Skeletal muscle cell (primary cell): ENCODE measurements at regions not wholly inside any gene's neighbourhood (a gene's known extent, or its start where the extent isn't known, plus 50 kb on each side); places are given as distances from the start of the nearest gene placed in this dataset.
"Not testable (repeated sequence)": the region's sequence is repeated elsewhere in the genome, so short reads cannot be mapped to it uniquely, and the experiment has no call there.

Experiments used
- DNase-seq: peaks from one replicate; pipeline ENCODE4 v3.0.0-alpha.2; 2010; ENCODE audit warnings: low read depth
- H3K4me3 ChIP-seq: 2 replicates; pipeline ENCODE4 v1.5.1; 2011; ENCODE audit warnings: low read depth, mild to moderate bottlenecking, control low read depth, low read length, moderate library complexity

GRCh38 chr7:24158975-24159374 is 125.0 kb upstream of the NPY start:
- no peak overlapping the region for H3K4me3 ChIP-seq

GRCh38 chr7:24164401-24164800 is 119.6 kb upstream of the NPY start:
- no peak for DNase-seq
- H3K4me3 ChIP-seq = no peak overlapping the region

More at GRCh38 chr7:24158975-24159374, 125.0 kb upstream of the NPY start:
- no peak for DNase-seq

GRCh38 chr7:24169077-24169624 is 114.8 kb upstream of the NPY start:
- DNase-seq = no peak
- no peak overlapping the region for H3K4me3 ChIP-seq

GRCh38 chr7:24171951-24172350 is 112.0 kb upstream of the NPY start:
- DNase-seq, H3K4me3 ChIP-seq: not testable (repeated sequence)

- DNase-seq = no peak
Observed at GRCh38 chr7:24172856-24173255, 111.1 kb upstream of the NPY start.

GRCh38 chr7:24175603-24176002 is 108.4 kb upstream of the NPY start:
- no peak overlapping the region for H3K4me3 ChIP-seq
- no peak for DNase-seq

More at GRCh38 chr7:24172856-24173255, 111.1 kb upstream of the NPY start:
- no peak overlapping the region for H3K4me3 ChIP-seq

GRCh38 chr7:24178811-24179570 is 105.0 kb upstream of the NPY start:
- H3K4me3 ChIP-seq = no peak overlapping the region
- DNase-seq = no peak

GRCh38 chr7:24191362-24191761 is 92.6 kb upstream of the NPY start:
- no peak for DNase-seq
- no peak overlapping the region for H3K4me3 ChIP-seq

- no peak for DNase-seq
Observed at GRCh38 chr7:24192053-24192452, 91.9 kb upstream of the NPY start.

GRCh38 chr7:24192691-24193090 is 91.3 kb upstream of the NPY start:
- H3K4me3 ChIP-seq = no peak overlapping the region
- DNase-seq = no peak

More at GRCh38 chr7:24192053-24192452, 91.9 kb upstream of the NPY start:
- H3K4me3 ChIP-seq = no peak overlapping the region

GRCh38 chr7:24197852-24198251 is 86.1 kb upstream of the NPY start:
- no peak for DNase-seq
- no peak overlapping the region for H3K4me3 ChIP-seq

- DNase-seq = no peak
- H3K4me3 ChIP-seq = no peak overlapping the region
Observed at GRCh38 chr7:24199978-24200377, 84.0 kb upstream of the NPY start.

GRCh38 chr7:24200407-24200966 is 83.5 kb upstream of the NPY start:
- DNase-seq = no peak
- H3K4me3 ChIP-seq = no peak overlapping the region

GRCh38 chr7:24201226-24201625 is 82.8 kb upstream of the NPY start:
- DNase-seq = no peak
- H3K4me3 ChIP-seq = no peak overlapping the region

- DNase-seq = no peak
- H3K4me3 ChIP-seq = no peak overlapping the region
Observed at GRCh38 chr7:24212073-24212472, 71.9 kb upstream of the NPY start.

GRCh38 chr7:24213311-24213710 is 70.7 kb upstream of the NPY start:
- H3K4me3 ChIP-seq = no peak overlapping the region
- DNase-seq = no peak

- DNase-seq = no peak
- no peak overlapping the region for H3K4me3 ChIP-seq
Observed at GRCh38 chr7:24214670-24215069, 69.3 kb upstream of the NPY start.

- no peak overlapping the region for H3K4me3 ChIP-seq
- DNase-seq = no peak
Observed at GRCh38 chr7:24216576-24217125, 67.3 kb upstream of the NPY start.

- no peak overlapping the region for H3K4me3 ChIP-seq
- no peak for DNase-seq
Observed at GRCh38 chr7:24221500-24221899, 62.5 kb upstream of the NPY start.

- no peak overlapping the region for H3K4me3 ChIP-seq
- no peak for DNase-seq
Observed at GRCh38 chr7:24227068-24227467, 56.9 kb upstream of the NPY start.
